AG09309 (cell line): ENCODE measurements at regions not wholly inside any gene's neighbourhood (a gene's known extent, or its start where the extent isn't known, plus 50 kb on each side); places are given as distances from the start of the nearest gene placed in this dataset.

ENCODE experiments used
- DNase-seq: peaks from one replicate; pipeline ENCODE4 v3.0.0-alpha.2; 2010; ENCODE audit warnings: low read depth
- H3K4me3 ChIP-seq: 2 replicates; pipeline ENCODE4 v1.5.1; 2011; ENCODE audit warnings: mild to moderate bottlenecking, low read depth, low read length, moderate library complexity; ENCODE audit not compliant: control insufficient read depth
- CTCF ChIP-seq: IDR thresholded peaks from 2 replicates; pipeline ENCODE4 v1.5.1; 2011; ENCODE audit warnings: mild to moderate bottlenecking, low read depth, low read length, inconsistent platforms; ENCODE audit not compliant: insufficient read depth, control insufficient read depth; ENCODE audit errors: missing control alignments

GRCh38 chr7:31234836-31235605 lies 105.5 kb downstream of the NEUROD6 start:
- H3K4me3 ChIP-seq: no peak overlapping the region
- TF ChIP-seq CTCF: no peak
- no peak for DNase-seq

- TF ChIP-seq CTCF: no peak
- H3K4me3 ChIP-seq: no peak overlapping the region
- DNase-seq: no peak
Observed at GRCh38 chr7:31228957-31229356, 111.6 kb downstream of the NEUROD6 start.

- no peak for DNase-seq
- H3K4me3 ChIP-seq: no peak overlapping the region
- no peak for TF ChIP-seq CTCF
Observed at GRCh38 chr7:31214751-31215150, 125.8 kb downstream of the NEUROD6 start.

- no peak for TF ChIP-seq CTCF
- DNase-seq: no peak
- H3K4me3 ChIP-seq: no peak overlapping the region
Observed at GRCh38 chr7:31211281-31211680, 129.2 kb downstream of the NEUROD6 start.

- TF ChIP-seq CTCF: no peak
- no peak for DNase-seq
- H3K4me3 ChIP-seq: no peak overlapping the region
Observed at GRCh38 chr7:31204071-31204470, 136.5 kb downstream of the NEUROD6 start.

- TF ChIP-seq CTCF: no peak
- DNase-seq: no peak
- no peak overlapping the region for H3K4me3 ChIP-seq
Observed at GRCh38 chr7:31203551-31203950, 137.0 kb downstream of the NEUROD6 start.
